ENCODE measurements at regions not wholly inside any gene's neighbourhood (a gene's known extent, or its start where the extent isn't known, plus 50 kb on each side); places are given as distances from the start of the nearest gene placed in this dataset.
A peak's percentile ranks its signal among the peaks of the same experiment; 100 is the strongest.

DNA sequence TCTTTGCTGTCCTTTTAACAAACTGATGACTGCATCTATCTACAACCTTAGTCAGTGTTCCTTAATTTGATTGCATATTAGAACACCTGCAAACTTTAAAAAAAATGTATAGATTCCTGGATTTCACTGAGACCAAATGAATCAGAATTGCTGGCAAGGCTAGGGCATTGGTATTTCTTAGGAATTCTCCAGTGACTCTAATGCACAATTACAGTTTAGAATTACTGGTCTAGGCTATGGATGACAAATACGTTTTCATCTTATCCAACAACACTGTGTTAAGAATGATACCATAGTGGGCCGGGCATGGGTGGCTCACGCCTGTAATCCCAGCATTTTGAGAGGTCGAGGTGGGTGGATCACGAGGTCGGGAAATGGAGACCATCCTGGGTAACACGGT is 545.9 kb upstream of the RIOK2 start:
- Histone ChIP-seq H3K4me1 (ENCODE audit: control insufficient read depth, insufficient read depth, low read length) (no peaks in the 10 kb centered on the region), H3K9ac (ENCODE audit: low read length) (no peak overlapping the region), H3K36me3 (ENCODE audit: control insufficient read depth, insufficient read depth, low read length, severe bottlenecking) (no peaks in the 10 kb centered on the region), H3K4me3 (ENCODE audit: low read length) (no peak overlapping the region), H3K27me3 (replicated peaks; ENCODE audit: control insufficient read depth, insufficient read depth, low read length) (no peaks in the 10 kb centered on the region), H3K9me3 (ENCODE audit: control insufficient read depth, low read length) (no peaks in the 10 kb centered on the region)
- DNase-seq (ENCODE audit: low read depth), result no peak

DNA sequence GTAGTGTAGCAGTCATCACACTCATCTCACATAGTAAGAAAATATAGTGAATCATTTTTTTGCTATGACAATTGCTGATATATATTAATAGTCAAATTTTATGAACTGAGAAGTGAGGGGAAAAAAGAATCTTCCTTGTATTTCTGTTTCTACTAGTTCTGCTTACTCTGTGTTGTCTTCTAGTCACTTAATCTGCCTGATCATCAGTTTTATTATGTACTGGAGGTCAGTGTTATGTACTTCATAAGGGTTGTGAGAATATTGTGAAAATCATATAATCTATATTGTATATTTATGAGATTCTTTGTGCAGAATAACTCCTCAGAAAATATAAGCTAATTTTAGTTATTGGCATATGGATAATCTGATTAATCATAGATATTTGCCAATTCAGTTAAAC is 546.9 kb upstream of the RIOK2 start:
- H3K36me3 ChIP-seq (ENCODE audit: control insufficient read depth, insufficient read depth, low read length, severe bottlenecking), result no peaks in the 10 kb centered on the region
- H3K4me1 ChIP-seq (ENCODE audit: control insufficient read depth, insufficient read depth, low read length), result no peaks in the 10 kb centered on the region
- no peak for DNase-seq (ENCODE audit: low read depth)
- H3K4me3 ChIP-seq (ENCODE audit: low read length), result no peak overlapping the region
- no peak overlapping the region for H3K9ac ChIP-seq (ENCODE audit: low read length)
- no peaks in the 10 kb centered on the region for H3K9me3 ChIP-seq (ENCODE audit: control insufficient read depth, low read length)
- H3K27me3 ChIP-seq (replicated peaks; ENCODE audit: control insufficient read depth, insufficient read depth, low read length), result no peaks in the 10 kb centered on the region

DNA sequence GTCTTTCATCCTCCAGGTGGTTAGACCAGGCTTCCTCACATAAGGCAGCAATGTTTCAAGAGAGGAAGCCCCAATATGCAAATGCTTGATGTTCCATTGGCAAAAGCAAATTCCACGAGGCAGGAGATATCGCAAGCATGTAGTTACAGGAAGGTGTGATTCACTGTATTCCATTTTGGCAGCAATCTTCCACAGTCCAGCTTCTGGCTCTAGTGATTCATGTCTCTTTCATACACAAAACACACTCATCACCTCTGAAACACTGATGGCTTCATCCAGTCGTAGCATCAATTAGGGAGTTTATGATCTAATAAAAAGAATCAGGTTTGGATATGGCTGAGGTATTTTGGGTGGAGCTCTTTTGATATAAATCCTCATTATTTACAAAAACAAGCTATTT is 552.2 kb upstream of the RIOK2 start:
- Histone ChIP-seq H3K27me3 (replicated peaks; ENCODE audit: control insufficient read depth, insufficient read depth, low read length) (no peaks in the 10 kb centered on the region), H3K9me3 (ENCODE audit: control insufficient read depth, low read length) (no peaks in the 10 kb centered on the region), H3K36me3 (ENCODE audit: control insufficient read depth, insufficient read depth, low read length, severe bottlenecking) (no peaks in the 10 kb centered on the region), H3K4me3 (ENCODE audit: low read length) (no peak overlapping the region), H3K9ac (ENCODE audit: low read length) (no peak overlapping the region), H3K4me1 (ENCODE audit: control insufficient read depth, insufficient read depth, low read length) (no peaks in the 10 kb centered on the region)
- DNase-seq (ENCODE audit: low read depth), result peak; percentile 20

DNA sequence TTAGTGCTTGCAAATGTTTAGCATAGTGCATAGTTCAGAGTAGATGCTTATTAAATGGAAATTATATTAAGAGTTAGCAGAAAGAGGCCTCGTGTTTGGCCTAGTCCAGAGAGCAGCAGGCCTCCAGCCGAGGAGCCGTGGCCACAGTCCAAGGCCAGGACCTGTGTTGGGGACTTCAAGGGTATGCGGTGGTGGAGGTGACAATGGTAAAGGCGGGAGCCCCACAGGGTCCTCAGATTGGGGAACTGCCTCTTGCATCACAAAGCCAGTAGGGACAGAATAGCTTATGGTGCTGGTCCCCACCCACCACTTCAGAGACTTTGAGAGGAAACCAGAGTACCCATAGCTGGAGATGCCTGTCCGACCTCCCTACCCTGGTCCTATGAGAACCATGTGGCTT is 554.6 kb upstream of the RIOK2 start:
- Histone ChIP-seq H3K27me3 (replicated peaks; ENCODE audit: control insufficient read depth, insufficient read depth, low read length) (no peaks in the 10 kb centered on the region), H3K4me1 (ENCODE audit: control insufficient read depth, insufficient read depth, low read length) (no peaks in the 10 kb centered on the region), H3K9ac (ENCODE audit: low read length) (no peak overlapping the region), H3K36me3 (ENCODE audit: control insufficient read depth, insufficient read depth, low read length, severe bottlenecking) (no peaks in the 10 kb centered on the region), H3K4me3 (ENCODE audit: low read length) (no peak overlapping the region), H3K9me3 (ENCODE audit: control insufficient read depth, low read length) (no peaks in the 10 kb centered on the region)
- no peak for DNase-seq (ENCODE audit: low read depth)

DNA sequence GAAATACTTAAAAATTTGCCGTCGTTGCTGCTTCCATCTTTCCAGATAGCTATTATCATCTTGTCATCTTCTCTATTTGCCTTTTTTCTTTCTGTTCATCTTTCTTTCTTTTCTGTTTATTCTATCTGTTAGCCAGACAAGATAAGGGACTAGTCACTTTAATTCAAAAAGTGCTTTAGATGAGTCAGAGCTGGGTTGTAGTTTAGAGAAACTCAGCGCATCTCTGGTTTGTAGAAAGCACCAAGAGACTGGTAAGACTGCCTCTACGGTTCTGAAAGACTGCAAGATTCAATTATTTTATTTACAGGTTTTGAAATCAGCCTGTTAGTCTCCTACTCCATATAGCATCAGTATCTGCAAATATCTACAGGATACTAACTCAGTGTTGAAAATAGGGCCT is 562.8 kb upstream of the RIOK2 start:
- Histone ChIP-seq H3K36me3 (ENCODE audit: control insufficient read depth, insufficient read depth, low read length, severe bottlenecking) (no peaks in the 10 kb centered on the region), H3K9me3 (ENCODE audit: control insufficient read depth, low read length) (no peaks in the 10 kb centered on the region), H3K4me1 (ENCODE audit: control insufficient read depth, insufficient read depth, low read length) (peaks cover 6% of the 10 kb centered on the region), H3K27me3 (replicated peaks; ENCODE audit: control insufficient read depth, insufficient read depth, low read length) (no peaks in the 10 kb centered on the region), H3K4me3 (ENCODE audit: low read length) (no peak overlapping the region), H3K9ac (ENCODE audit: low read length) (no peak overlapping the region)
- no peak for DNase-seq (ENCODE audit: low read depth)

DNA sequence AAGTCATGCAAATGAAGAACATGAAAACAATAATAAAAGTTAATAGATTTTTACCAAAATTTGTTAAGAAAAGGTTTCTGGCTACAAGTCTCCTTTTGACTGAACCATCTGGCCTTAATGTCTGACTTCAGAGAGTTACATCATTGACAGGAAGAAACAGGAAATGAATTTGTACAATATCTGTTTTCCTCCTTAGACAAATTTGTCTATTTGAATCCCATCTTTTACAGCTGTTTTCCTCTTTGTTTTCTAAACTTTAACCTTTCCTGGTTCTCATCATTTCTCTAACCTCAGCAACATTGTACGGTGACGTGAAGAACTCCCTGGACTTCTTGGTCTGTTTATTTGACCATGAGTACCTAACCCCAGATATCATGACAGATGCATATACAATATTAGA is 567.5 kb upstream of the RIOK2 start:
- H3K27me3 ChIP-seq (replicated peaks; ENCODE audit: control insufficient read depth, insufficient read depth, low read length), result no peaks in the 10 kb centered on the region
- no peak for DNase-seq (ENCODE audit: low read depth)
- no peaks in the 10 kb centered on the region for H3K9me3 ChIP-seq (ENCODE audit: control insufficient read depth, low read length)
- peaks cover 7% of the 10 kb centered on the region for H3K4me1 ChIP-seq (ENCODE audit: control insufficient read depth, insufficient read depth, low read length)
- no peak overlapping the region for H3K4me3 ChIP-seq (ENCODE audit: low read length)
- no peak overlapping the region for H3K9ac ChIP-seq (ENCODE audit: low read length)
- no peaks in the 10 kb centered on the region for H3K36me3 ChIP-seq (ENCODE audit: control insufficient read depth, insufficient read depth, low read length, severe bottlenecking)

DNA sequence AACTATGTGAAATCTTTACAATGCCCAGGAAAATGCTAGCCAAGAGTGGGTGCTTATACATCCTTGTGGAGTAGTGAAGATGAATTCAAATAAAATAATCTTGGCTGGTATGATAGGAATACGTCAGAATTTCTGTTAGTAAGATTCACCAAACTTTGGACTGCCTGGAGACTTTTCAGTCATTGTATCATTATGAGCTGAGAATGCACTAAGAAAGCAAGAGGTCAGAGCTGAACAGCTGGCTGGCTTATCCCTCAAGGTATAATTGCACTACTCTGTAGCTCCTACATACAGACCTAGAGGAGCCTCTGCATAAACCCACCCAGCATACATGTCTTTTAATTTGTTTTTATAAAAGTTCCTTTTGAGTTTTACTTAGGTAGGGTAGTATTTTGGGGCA is 568.5 kb upstream of the RIOK2 start:
- no peaks in the 10 kb centered on the region for H3K9me3 ChIP-seq (ENCODE audit: control insufficient read depth, low read length)
- H3K4me3 ChIP-seq (ENCODE audit: low read length), result no peak overlapping the region
- no peaks in the 10 kb centered on the region for H3K36me3 ChIP-seq (ENCODE audit: control insufficient read depth, insufficient read depth, low read length, severe bottlenecking)
- no peaks in the 10 kb centered on the region for H3K27me3 ChIP-seq (replicated peaks; ENCODE audit: control insufficient read depth, insufficient read depth, low read length)
- no peak for DNase-seq (ENCODE audit: low read depth)
- H3K9ac ChIP-seq (ENCODE audit: low read length), result no peak overlapping the region
- H3K4me1 ChIP-seq (ENCODE audit: control insufficient read depth, insufficient read depth, low read length), result peaks cover 7% of the 10 kb centered on the region

DNA sequence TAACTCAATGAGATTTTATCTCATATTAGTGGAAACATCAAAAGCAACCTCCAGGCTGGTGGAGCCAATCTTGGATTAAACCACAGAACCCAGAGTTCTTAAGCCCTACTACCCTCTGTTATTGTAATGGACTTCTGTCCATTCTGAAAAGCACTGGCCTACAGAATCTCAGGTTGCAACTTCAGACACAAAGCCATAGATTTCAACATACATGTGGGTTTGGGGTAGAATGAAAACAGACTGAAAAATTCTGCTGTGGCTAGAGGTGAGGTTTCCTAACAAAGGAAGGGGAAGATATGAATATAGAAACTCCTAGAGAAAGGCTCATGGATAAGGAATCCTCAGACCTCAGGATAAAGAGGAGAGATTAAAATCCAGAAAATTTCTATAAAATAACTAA is 569.8 kb upstream of the RIOK2 start:
- no peaks in the 10 kb centered on the region for H3K36me3 ChIP-seq (ENCODE audit: control insufficient read depth, insufficient read depth, low read length, severe bottlenecking)
- H3K4me1 ChIP-seq (ENCODE audit: control insufficient read depth, insufficient read depth, low read length), result peaks cover 7% of the 10 kb centered on the region
- peak; percentile 40 for DNase-seq (ENCODE audit: low read depth)
- H3K27me3 ChIP-seq (replicated peaks; ENCODE audit: control insufficient read depth, insufficient read depth, low read length), result no peaks in the 10 kb centered on the region
- no peak overlapping the region for H3K9ac ChIP-seq (ENCODE audit: low read length)
- H3K9me3 ChIP-seq (ENCODE audit: control insufficient read depth, low read length), result no peaks in the 10 kb centered on the region
- H3K4me3 ChIP-seq (ENCODE audit: low read length), result no peak overlapping the region

DNA sequence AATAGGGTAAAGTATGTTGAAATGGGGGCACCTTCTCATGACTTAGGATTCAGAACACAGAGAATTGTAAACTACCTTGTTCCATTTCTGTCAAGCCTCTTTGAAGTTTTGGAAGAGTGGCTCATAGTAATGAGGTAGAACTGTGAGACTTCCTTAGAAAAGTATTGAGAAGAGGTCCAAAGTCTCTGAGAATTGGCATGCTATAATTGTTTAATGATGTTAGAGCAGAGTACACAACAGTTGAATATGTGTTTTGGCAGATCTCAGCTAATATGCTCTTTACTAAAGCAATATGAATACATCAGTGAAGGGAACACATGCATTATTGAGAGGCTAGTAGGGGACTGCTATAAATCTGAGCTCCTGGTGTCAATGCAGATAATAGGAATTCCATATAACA is 579.4 kb upstream of the RIOK2 start:
- Histone ChIP-seq H3K9me3 (ENCODE audit: control insufficient read depth, low read length) (no peaks in the 10 kb centered on the region), H3K4me1 (ENCODE audit: control insufficient read depth, insufficient read depth, low read length) (no peaks in the 10 kb centered on the region), H3K4me3 (ENCODE audit: low read length) (no peak overlapping the region), H3K27me3 (replicated peaks; ENCODE audit: control insufficient read depth, insufficient read depth, low read length) (no peaks in the 10 kb centered on the region), H3K9ac (ENCODE audit: low read length) (no peak overlapping the region), H3K36me3 (ENCODE audit: control insufficient read depth, insufficient read depth, low read length, severe bottlenecking) (no peaks in the 10 kb centered on the region)
- no peak for DNase-seq (ENCODE audit: low read depth)

DNA sequence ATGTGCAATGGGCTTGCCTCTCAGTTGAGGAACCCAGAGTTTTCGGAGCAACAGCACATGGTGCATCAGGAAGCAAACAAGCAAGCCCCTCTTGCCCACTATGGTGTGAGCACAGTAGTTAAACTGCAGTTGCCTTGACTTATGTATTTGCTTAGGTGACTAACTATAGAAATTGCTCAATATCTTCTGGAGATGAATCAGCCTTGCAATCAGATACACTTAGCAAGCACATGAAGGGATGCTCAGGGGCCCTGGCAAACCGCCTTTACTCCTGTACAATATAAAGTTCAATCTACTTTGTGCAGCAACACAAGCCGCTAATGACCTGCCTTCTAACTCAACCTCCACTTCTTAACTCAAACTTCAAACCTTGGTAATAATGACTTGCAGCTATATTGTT is 581.7 kb upstream of the RIOK2 start:
- Histone ChIP-seq H3K4me1 (ENCODE audit: control insufficient read depth, insufficient read depth, low read length) (no peaks in the 10 kb centered on the region), H3K36me3 (ENCODE audit: control insufficient read depth, insufficient read depth, low read length, severe bottlenecking) (no peaks in the 10 kb centered on the region), H3K27me3 (replicated peaks; ENCODE audit: control insufficient read depth, insufficient read depth, low read length) (no peaks in the 10 kb centered on the region), H3K9ac (ENCODE audit: low read length) (no peak overlapping the region), H3K4me3 (ENCODE audit: low read length) (no peak overlapping the region), H3K9me3 (ENCODE audit: control insufficient read depth, low read length) (no peaks in the 10 kb centered on the region)
- peak; percentile 71 for DNase-seq (ENCODE audit: low read depth)

DNA sequence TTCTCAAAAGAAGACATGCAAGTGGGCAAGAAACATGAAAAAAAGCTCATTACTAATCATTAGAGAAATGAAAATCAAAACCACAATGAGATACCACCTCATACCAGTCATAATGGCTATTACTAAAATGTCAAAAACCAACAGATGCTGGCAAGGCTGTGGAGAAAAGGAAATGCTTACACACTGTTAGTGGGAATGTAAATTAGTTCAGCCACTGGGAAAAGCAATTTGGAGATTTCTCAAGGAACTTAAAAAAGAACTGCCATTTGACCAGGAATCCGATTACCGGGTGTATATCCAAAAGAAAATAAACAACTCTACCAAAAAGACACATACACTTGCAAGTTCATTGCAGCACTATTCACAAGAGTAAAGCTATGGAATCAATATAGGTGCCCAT is 595.4 kb upstream of the RIOK2 start:
- no peak overlapping the region for H3K9ac ChIP-seq (ENCODE audit: low read length)
- no peaks in the 10 kb centered on the region for H3K36me3 ChIP-seq (ENCODE audit: control insufficient read depth, insufficient read depth, low read length, severe bottlenecking)
- peak; percentile 3 for DNase-seq (ENCODE audit: low read depth)
- no peak overlapping the region for H3K4me3 ChIP-seq (ENCODE audit: low read length)
- no peaks in the 10 kb centered on the region for H3K4me1 ChIP-seq (ENCODE audit: control insufficient read depth, insufficient read depth, low read length)
- H3K9me3 ChIP-seq (ENCODE audit: control insufficient read depth, low read length), result peaks cover 5% of the 10 kb centered on the region
- H3K27me3 ChIP-seq (replicated peaks; ENCODE audit: control insufficient read depth, insufficient read depth, low read length), result no peaks in the 10 kb centered on the region

DNA sequence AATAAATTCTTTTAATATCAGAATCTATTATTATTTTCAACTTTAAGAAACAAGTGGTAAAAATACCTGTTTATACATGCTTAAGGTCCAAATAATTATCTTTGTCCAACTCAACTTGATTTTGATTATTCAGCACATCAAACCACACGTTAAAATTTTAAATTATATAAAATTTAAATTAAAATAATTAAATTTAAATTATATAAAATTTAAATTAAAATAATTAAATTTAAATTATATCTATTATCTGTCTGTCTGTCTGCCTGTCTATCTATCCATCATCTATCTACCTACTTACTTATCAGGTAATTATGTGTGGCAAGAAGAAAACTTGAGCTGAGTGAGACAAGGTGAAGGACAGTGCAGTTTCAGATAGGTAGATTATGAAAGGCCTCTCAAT is 605.3 kb upstream of the RIOK2 start:
- H3K36me3 ChIP-seq (ENCODE audit: control insufficient read depth, insufficient read depth, low read length, severe bottlenecking), result no peaks in the 10 kb centered on the region
- no peak overlapping the region for H3K9ac ChIP-seq (ENCODE audit: low read length)
- DNase-seq (ENCODE audit: low read depth), result no peak
- H3K9me3 ChIP-seq (ENCODE audit: control insufficient read depth, low read length), result no peaks in the 10 kb centered on the region
- no peaks in the 10 kb centered on the region for H3K4me1 ChIP-seq (ENCODE audit: control insufficient read depth, insufficient read depth, low read length)
- no peaks in the 10 kb centered on the region for H3K27me3 ChIP-seq (replicated peaks; ENCODE audit: control insufficient read depth, insufficient read depth, low read length)
- no peak overlapping the region for H3K4me3 ChIP-seq (ENCODE audit: low read length)
